ENCODE measurements at regions not wholly inside any gene's neighbourhood (a gene's known extent, or its start where the extent isn't known, plus 50 kb on each side); places are given as distances from the start of the nearest gene placed in this dataset.

GRCh38 chr17:55873017-55873758 is 122.3 kb downstream of the PCTP start:
- DNase-seq (ENCODE audit: low read depth, low spot score) (no peak), FAIRE-seq (no peak), ATAC-seq (no peak)
- Histone ChIP-seq H3K9ac (ENCODE audit: control insufficient read depth, insufficient read depth, low read length) (no peak overlapping the region), H3K36me3 (ENCODE audit: control insufficient read depth in 2 of 2, insufficient read depth in 2 of 2, low read length in 1 of 2) (no peaks in the 10 kb centered on the region), H3K9me3 (replicated peaks; ENCODE audit: control insufficient read depth, insufficient read depth, low read length) (no peaks in the 10 kb centered on the region; the same call in 2 of the 3 replicates), H3K4me3 (no peak overlapping the region), H2AFZ (ENCODE audit: control insufficient read depth, low read depth, low read length) (no peak overlapping the region), H3K27me3 (replicated peaks in 1 of 2; ENCODE audit: control insufficient read depth in 2 of 2, insufficient read depth in 2 of 2, low read length in 1 of 2) (no peaks in the 10 kb centered on the region), H3K27ac (ENCODE audit: control insufficient read depth, insufficient read depth) (no peak overlapping the region), H3K4me1 (ENCODE audit: control insufficient read depth, insufficient read depth, low read length) (no peaks in the 10 kb centered on the region), H3K4me2 (ENCODE audit: control insufficient read depth, insufficient read depth) (no peak overlapping the region), H3K79me2 (ENCODE audit: control insufficient read depth, insufficient read depth, low read length) (no peaks in the 10 kb centered on the region), H4K20me1 (ENCODE audit: control insufficient read depth, insufficient read depth) (no peaks in the 10 kb centered on the region)
- intact Hi-C loops (cut with micrococcal nuclease; ENCODE audit: unreplicated experiment), result no loop called here
- in situ Hi-C loops (cut with MboI), result no loop called here
- BruUV-seq (replicated peaks), result no TSS peak
- RAD21 ChIA-PET (ENCODE audit: unreplicated experiment), result no interaction called here
- TF ChIP-seq RCOR1 (conservative IDR thresholded peaks at IDR 0.05; ENCODE audit: low read depth, low read length), result no peak
- no peak for TF ChIP-seq ZNF592 (IDR thresholded peaks at IDR 0.05)
- no peak for TF ChIP-seq MXI1 (IDR thresholded peaks at IDR 0.05; ENCODE audit: low read depth, low read length)
- TF ChIP-seq TCF3 (IDR thresholded peaks at IDR 0.05; ENCODE audit: borderline replicate concordance, insufficient read depth, low read depth, low read length), result no peak
- TF ChIP-seq RAD51 (IDR thresholded peaks at IDR 0.05), result no peak
- no peak for TF ChIP-seq NR2F1 (conservative IDR thresholded peaks at IDR 0.05)
- no peak for TF ChIP-seq SKIL (IDR thresholded peaks at IDR 0.05; ENCODE audit: low read depth, poor library complexity, severe bottlenecking)
- no peak for TF ChIP-seq CBX5 (IDR thresholded peaks at IDR 0.05; ENCODE audit: low read depth)
- TF ChIP-seq ZNF217 (IDR thresholded peaks at IDR 0.05), result no peak
- no peak for TF ChIP-seq STAT1 (conservative IDR thresholded peaks at IDR 0.05)
- TF ChIP-seq MTA3 (IDR thresholded peaks at IDR 0.05; ENCODE audit: borderline replicate concordance, low read length), result no peak
- TF ChIP-seq EED (IDR thresholded peaks at IDR 0.05; ENCODE audit: low read depth), result no peak
- no peak for TF ChIP-seq POLR2AphosphoS5 (IDR thresholded peaks at IDR 0.05; ENCODE audit: low read length)
- TF ChIP-seq CHD2 (IDR thresholded peaks at IDR 0.05; ENCODE audit: borderline replicate concordance, low read depth, low read length), result no peak
- SMC1A ChIA-PET (ENCODE audit: uncharacterized antibody, unreplicated experiment), result no interaction called here
- CTCF ChIA-PET, result interaction anchor here (1.0 kb wide), 1 partner anchor 349 kb away, joined by 3 read pairs; no protein-coding TSS in a partner anchor
- POLR2A ChIA-PET, result no interaction called here
- 5% methylated on average over 4 of the region's 4 CpGs for WGBS (ENCODE audit: insufficient coverage, insufficient replicate concordance, low lambda C conversion rate, missing lambda C conversion rate)
